ENCODE measurements at regions not wholly inside any gene's neighbourhood (a gene's known extent, or its start where the extent isn't known, plus 50 kb on each side); places are given as distances from the start of the nearest gene placed in this dataset.

DNA sequence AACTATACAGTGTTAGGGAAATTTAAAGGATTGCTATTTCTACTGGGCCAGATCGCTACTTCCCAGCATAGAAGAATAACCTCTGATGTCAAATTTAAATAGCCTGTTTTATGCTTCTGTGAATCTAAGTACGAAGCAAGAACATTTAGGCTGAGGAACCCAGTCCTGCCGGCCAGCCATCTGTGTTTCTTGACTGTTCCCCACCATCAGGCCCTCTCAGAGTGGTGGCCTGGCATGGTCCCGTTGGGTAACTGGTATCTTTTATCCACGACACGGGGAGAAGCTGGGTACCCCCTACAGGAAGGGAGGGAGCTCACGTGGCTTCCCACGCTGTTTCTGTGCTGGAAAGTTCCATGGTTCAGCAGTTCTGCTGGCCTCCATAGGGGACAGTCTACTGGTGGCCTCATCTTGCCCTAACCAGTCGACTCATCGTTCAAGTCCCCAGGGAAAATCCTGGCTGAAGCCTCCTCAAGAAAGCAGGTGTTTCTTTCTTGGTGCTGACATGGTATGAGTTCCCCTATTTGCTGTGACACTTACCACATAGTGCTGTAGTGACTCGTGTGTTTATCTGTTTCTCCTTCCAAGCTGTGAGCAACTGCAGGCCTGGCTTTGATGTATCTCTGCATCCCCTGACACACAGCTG is 201.7 kb upstream of the NLRP1 start:
- TF ChIP-seq CTCF (IDR thresholded peaks at IDR 0.05; ENCODE audit: low read depth, low read length) (no peak), POLR2A (IDR thresholded peaks at IDR 0.05; ENCODE audit: extremely low read depth, insufficient read length) (no peak), MYC (IDR thresholded peaks at IDR 0.05; ENCODE audit: low read depth, low read length) (no peak)
- TF ChIP-seq, protein P1, sequence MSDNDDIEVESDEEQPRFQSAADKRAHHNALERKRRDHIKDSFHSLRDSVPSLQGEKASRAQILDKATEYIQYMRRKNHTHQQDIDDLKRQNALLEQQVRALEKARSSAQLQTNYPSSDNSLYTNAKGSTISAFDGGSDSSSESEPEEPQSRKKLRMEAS (IDR thresholded peaks at IDR 0.05; ENCODE audit: low read depth, low read length): no peak

Measured in NB4 (cell line).